Esophagus squamous epithelium (tissue), 5 donors: ENCODE measurements at regions not wholly inside any gene's neighbourhood (a gene's known extent, or its start where the extent isn't known, plus 50 kb on each side); places are given as distances from the start of the nearest gene placed in this dataset.

Experiments used
- DNase-seq: peaks from one replicate; lab custom pipeline; 2025; lab: John Stamatoyannopoulos, UW
- H3K27ac ChIP-seq, 4 donors: fragments of 200-600 bp; sonication (generic); one replicate each; pipeline ENCODE4 v1.5.1; 2016 to 2019; ENCODE audit warnings: mild to moderate bottlenecking in 1 of 4
- H3K27me3 ChIP-seq, 4 donors: fragments of 200-600 bp; sonication (generic); 1 replicate in 3 of 4; 2 replicates in 1 of 4; pipeline versions ENCODE4 v1.5.1 to v1.6.0; 2017 to 2021; ENCODE audit warnings: antibody characterized with exemption in 1 of 4
- H3K36me3 ChIP-seq, 3 donors: fragments of 200-600 bp; sonication (generic); one replicate each; pipeline ENCODE4 v1.5.1; 2016 to 2019
- H3K4me1 ChIP-seq, 3 donors: fragments of 200-600 bp; sonication (generic); one replicate each; pipeline ENCODE4 v1.5.1; 2017 to 2019
- H3K4me3 ChIP-seq, 4 donors: fragments of 200-600 bp; sonication (generic); 1 replicate in 3 of 4; 2 replicates in 1 of 4; pipeline ENCODE4 v1.5.1; 2016 to 2019; ENCODE audit warnings: mild to moderate bottlenecking in 2 of 4, moderate library complexity in 1 of 4
- H3K9me3 ChIP-seq, 3 donors: fragments of 200-600 bp; sonication (generic); one replicate each; pipeline ENCODE4 v1.5.1; 2016 to 2019
- CTCF ChIP-seq, 6 experiments: fragments of 450-650 bp in 4 of 6; fragments of 200-600 bp in 2 of 6; sonication (generic) in 2 of 6; IDR thresholded peaks; one replicate each; pipeline ENCODE4 v1.5.1; 2016 to 2019; ENCODE audit warnings: antibody characterized with exemption in 6 of 6, mild to moderate bottlenecking in 4 of 6, moderate library complexity in 4 of 6
- POLR2A ChIP-seq, 4 donors: fragments of 450-650 bp; IDR thresholded peaks; one replicate each; pipeline ENCODE4 v1.6.1; 2017; ENCODE audit warnings: antibody characterized with exemption in 4 of 4, mild to moderate bottlenecking in 4 of 4, moderate library complexity in 3 of 4
- WGBS, 2 donors: methylation state at CpG; one replicate each; pipeline ENCODE4 v1.1.5; 2018; 5-methylcytosine and 5-hydroxymethylcytosine counted together
- intact Hi-C: fragments of 100-400 bp; cut with DNase I; formaldehyde crosslinking; loops from one replicate; pipeline ENCODE4 v1.15.0; 2022
- donor health status: DM: yes; HTN: yes; CAD: no.

GRCh38 chr13:59475911-59476310, 687.8 kb downstream of the DIAPH3 start:
- no peak for DNase-seq
- no peaks in the 10 kb centered on the region for H3K27me3 ChIP-seq
- H3K4me3 ChIP-seq: no peak overlapping the region
- no peaks in the 10 kb centered on the region for H3K36me3 ChIP-seq
- H3K4me1 ChIP-seq: no peaks in the 10 kb centered on the region
- no peak overlapping the region for H3K27ac ChIP-seq
- no peaks in the 10 kb centered on the region for H3K9me3 ChIP-seq
- WGBS, 2 donors: 60 to 65% methylated on average over 2 of the region's 2 CpGs
- intact Hi-C loops: no loop called here
- TF ChIP-seq POLR2A (IDR thresholded peaks at IDR 0.05) (no peak), CTCF (IDR thresholded peaks at IDR 0.05) (no peak)

DNA sequence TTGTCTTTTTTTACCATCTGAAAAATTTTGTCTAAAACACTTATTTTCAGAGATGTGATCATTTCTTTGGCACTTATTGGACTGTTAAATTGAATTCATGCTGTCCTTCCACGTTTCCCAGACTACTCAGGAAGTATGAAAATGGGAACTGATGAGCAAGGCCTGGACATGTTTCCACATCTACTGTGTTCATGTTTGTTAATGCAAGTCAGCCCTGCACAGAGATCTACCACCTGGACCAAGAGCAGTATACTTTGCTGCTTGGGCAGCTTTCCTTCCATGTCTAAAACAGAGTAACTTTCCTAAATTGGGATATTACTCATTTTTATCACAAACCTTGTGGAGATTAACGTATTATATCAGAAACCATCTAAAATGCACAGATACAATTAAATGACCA, 687.4 kb downstream of the DIAPH3 start:
- H3K27ac ChIP-seq: no peak overlapping the region
- no peaks in the 10 kb centered on the region for H3K9me3 ChIP-seq
- intact Hi-C loops: no loop called here
- no peak for TF ChIP-seq POLR2A (IDR thresholded peaks at IDR 0.05)
- no peak for TF ChIP-seq CTCF (IDR thresholded peaks at IDR 0.05)
- H3K4me1 ChIP-seq: no peaks in the 10 kb centered on the region
- H3K4me3 ChIP-seq: no peak overlapping the region
- H3K27me3 ChIP-seq: no peaks in the 10 kb centered on the region
- WGBS, 2 donors: 39 to 44% methylated on average over 2 of the region's 2 CpGs
- DNase-seq: no peak
- no peaks in the 10 kb centered on the region for H3K36me3 ChIP-seq

DNA sequence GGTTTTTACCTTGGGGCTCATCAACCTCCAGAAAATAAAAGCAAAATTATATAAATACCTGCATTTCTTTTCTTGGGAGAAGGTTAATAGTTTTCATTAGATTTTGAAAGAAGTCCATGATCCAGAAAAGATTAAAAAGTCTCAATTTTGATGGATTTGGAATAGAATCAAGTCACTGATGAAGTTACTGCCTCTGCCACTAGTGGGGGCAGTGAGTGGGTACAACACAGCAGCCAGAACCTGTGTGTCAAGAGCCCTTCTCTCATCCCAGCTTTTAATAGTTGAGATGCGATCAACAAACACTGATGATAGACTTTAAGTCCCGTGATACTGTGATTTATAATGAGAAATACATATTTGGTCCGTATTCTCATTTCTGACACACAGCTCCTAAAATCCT, 686.7 kb downstream of the DIAPH3 start:
- DNase-seq: no peak
- Histone ChIP-seq H3K9me3 (no peaks in the 10 kb centered on the region), H3K27me3 (no peaks in the 10 kb centered on the region), H3K27ac (no peak overlapping the region), H3K4me3 (no peak overlapping the region), H3K36me3 (no peaks in the 10 kb centered on the region), H3K4me1 (no peaks in the 10 kb centered on the region)
- WGBS, 2 donors: 87 to 89% methylated on average over 3 of the region's 3 CpGs
- TF ChIP-seq CTCF (IDR thresholded peaks at IDR 0.05) (no peak), POLR2A (IDR thresholded peaks at IDR 0.05) (no peak)
- intact Hi-C loops: no loop called here

DNA sequence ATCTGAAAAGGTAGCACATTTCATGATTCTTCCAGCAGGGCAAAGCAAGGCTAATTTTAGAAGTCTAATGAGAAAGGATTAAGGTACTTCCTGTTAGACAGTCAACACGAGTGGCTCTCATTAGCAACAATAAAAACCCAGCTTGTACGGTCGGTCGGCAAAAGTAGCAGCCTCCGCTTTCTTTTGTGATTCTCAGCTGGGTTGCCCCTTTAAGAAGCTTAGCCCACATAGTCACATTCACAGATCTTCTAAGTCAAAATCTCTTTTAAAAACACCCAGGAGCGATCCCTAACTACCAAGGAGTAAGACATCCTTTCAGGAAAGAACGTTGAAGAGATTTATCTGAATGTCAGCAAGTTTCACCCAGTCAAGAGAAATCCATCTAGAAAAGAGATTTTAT, 684.8 kb downstream of the DIAPH3 start:
- Histone ChIP-seq H3K4me1 (peaks cover 0 to 9% (median 0%) of the 10 kb centered on the region in 3 donors), H3K9me3 (no peaks in the 10 kb centered on the region), H3K36me3 (no peaks in the 10 kb centered on the region), H3K4me3 (no peak overlapping the region), H3K27ac (no peak overlapping the region), H3K27me3 (no peaks in the 10 kb centered on the region)
- DNase-seq: no peak
- WGBS, 2 donors: 46 to 65% methylated on average over 7 of the region's 7 CpGs
- TF ChIP-seq CTCF (IDR thresholded peaks at IDR 0.05) (no peak), POLR2A (IDR thresholded peaks at IDR 0.05) (no peak)
- intact Hi-C loops: no loop called here

DNA sequence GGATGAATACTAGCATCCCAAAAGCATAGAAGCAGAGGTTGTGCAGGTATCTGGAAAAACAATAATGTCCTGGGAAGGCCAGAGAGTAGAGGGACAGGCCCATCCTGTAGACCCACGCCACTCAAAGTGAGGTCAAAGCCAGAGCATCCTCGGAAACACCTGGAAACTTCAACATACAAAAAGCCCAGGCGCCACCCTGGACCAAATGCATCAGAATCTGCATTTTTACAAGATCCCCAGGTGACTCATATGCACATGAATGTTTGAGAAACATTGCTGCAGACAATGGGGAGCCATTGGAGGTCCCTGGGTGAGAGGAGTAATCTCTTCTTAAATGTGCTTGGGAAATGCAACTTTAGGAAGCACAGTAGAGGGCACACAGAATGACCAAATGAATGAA, 684.1 kb downstream of the DIAPH3 start:
- Histone ChIP-seq H3K4me1 (peaks cover 0 to 15% (median 0%) of the 10 kb centered on the region in 3 donors), H3K27ac (no peak overlapping the region), H3K36me3 (no peaks in the 10 kb centered on the region), H3K4me3 (no peak overlapping the region), H3K27me3 (no peaks in the 10 kb centered on the region), H3K9me3 (no peaks in the 10 kb centered on the region)
- TF ChIP-seq POLR2A (IDR thresholded peaks at IDR 0.05): no peak
- no peak for TF ChIP-seq CTCF (IDR thresholded peaks at IDR 0.05)
- DNase-seq: no peak
- intact Hi-C loops: no loop called here
- 59 to 69% methylated on average over 3 of the region's 3 CpGs for WGBS, 2 donors
